Endothelial cell of umbilical vein (primary cell): ENCODE measurements at regions not wholly inside any gene's neighbourhood (a gene's known extent, or its start where the extent isn't known, plus 50 kb on each side); places are given as distances from the start of the nearest gene placed in this dataset.

Source experiments
- BruUV-seq: library from RNA; stranded (reverse); fragments of 400-500 nt; replicated peaks from 2 replicates; lab custom pipeline; 2021; lab: Mats Ljungman, UMichigan
- CTCF ChIA-PET: fragments of 300-600, 350-600 bp; sonication (Branson Sonifier 250); formaldehyde crosslinking; loops from one replicate; lab custom pipeline; 2021; ENCODE audit warnings: antibody characterized with exemption, inconsistent platforms; lab: Charles Lee
- POLR2A ChIA-PET: fragments of 300-600, 350-600 bp; sonication (Branson Sonifier 250); formaldehyde crosslinking; loops from one replicate; lab custom pipeline; 2021; ENCODE audit warnings: antibody characterized with exemption, inconsistent platforms; lab: Charles Lee
- DNase-seq: peaks from one replicate; pipeline ENCODE4 v3.0.0-alpha.2; 2011; ENCODE audit warnings: low read depth, low spot score
- FAIRE-seq: peaks from 2 replicates; lab custom pipeline; 2011; peaks lifted over from hg19 to GRCh38; lab: Jason Lieb, UNC
- H2AFZ ChIP-seq: 2 replicates; pipeline ENCODE4 v1.6.0; 2012; ENCODE audit warnings: low read depth, low read length, control low read depth, inconsistent platforms
- H3K27ac ChIP-seq: 2 replicates; pipeline ENCODE4 v1.5.1; 2011; ENCODE audit warnings: low read depth, mild to moderate bottlenecking, control low read depth, low read length, moderate library complexity; ENCODE audit not compliant: insufficient read depth
- H3K27me3 ChIP-seq, 2 experiments: 2 replicates each; pipeline versions ENCODE4 v1.6.0 to v1.6.1; 2011; ENCODE audit warnings: low read length in 2 of 2, mixed read lengths in 1 of 2; ENCODE audit not compliant: control insufficient read depth in 2 of 2, insufficient read depth in 2 of 2
- H3K36me3 ChIP-seq, 2 experiments: 2 replicates in 1 of 2; 3 replicates in 1 of 2; pipeline ENCODE4 v1.5.1; 2011; ENCODE audit warnings: low read length in 2 of 2, mild to moderate bottlenecking in 1 of 2, moderate library complexity in 1 of 2; ENCODE audit not compliant: control insufficient read depth in 2 of 2, insufficient read depth in 2 of 2; ENCODE audit errors: extremely low read depth in 1 of 2
- H3K4me1 ChIP-seq: 3 replicates; pipeline ENCODE4 v1.5.1; 2011; ENCODE audit warnings: mild to moderate bottlenecking, low read length; ENCODE audit not compliant: control insufficient read depth, insufficient read depth; ENCODE audit errors: extremely low read depth
- H3K4me2 ChIP-seq: 2 replicates; pipeline ENCODE4 v1.6.1; 2011; ENCODE audit warnings: low read length, control low read depth, mixed read lengths; ENCODE audit not compliant: insufficient read depth
- H3K4me3 ChIP-seq, 3 experiments: fragments of 200-600 bp in 1 of 3; sonication (generic), shearing (Covaris generic) in 1 of 3; replicated peaks in 1 of 3; 2 replicates each; pipeline ENCODE4 v1.5.1; 2011 to 2016; ENCODE audit warnings: control low read depth in 3 of 3, low read length in 3 of 3, mild to moderate bottlenecking in 2 of 3, inconsistent platforms in 1 of 3, low read depth in 1 of 3, moderate library complexity in 1 of 3; ENCODE audit not compliant: insufficient read depth in 1 of 3
- H3K79me2 ChIP-seq: 2 replicates; pipeline ENCODE4 v1.6.0; 2012; ENCODE audit warnings: low read length, inconsistent platforms; ENCODE audit not compliant: control insufficient read depth, insufficient read depth
- H3K9ac ChIP-seq: replicated peaks from 2 replicates; pipeline ENCODE3; 2011; ENCODE audit warnings: low read length, control low read depth; ENCODE audit not compliant: insufficient read depth; ENCODE audit errors: extremely low read depth
- H3K9me1 ChIP-seq: replicated peaks from 3 replicates; pipeline ENCODE4 v1.6.0; 2011; ENCODE audit warnings: mild to moderate bottlenecking, low read length; ENCODE audit not compliant: control insufficient read depth, insufficient read depth; ENCODE audit errors: extremely low read depth
- H3K9me3 ChIP-seq: replicated peaks from 2 replicates; pipeline ENCODE4 v1.5.1; 2012; ENCODE audit warnings: low read length, inconsistent platforms; ENCODE audit not compliant: control insufficient read depth, insufficient read depth
- H4K20me1 ChIP-seq: replicated peaks from 2 replicates; pipeline ENCODE3; 2011; ENCODE audit warnings: mild to moderate bottlenecking, low read length; ENCODE audit not compliant: control insufficient read depth, insufficient read depth; ENCODE audit errors: extremely low read depth
- EZH2 ChIP-seq: IDR thresholded peaks from 2 replicates; pipeline ENCODE4 v1.6.1; 2012; ENCODE audit warnings: borderline replicate concordance, low read depth, mild to moderate bottlenecking, moderate library complexity, low read length, inconsistent platforms; ENCODE audit not compliant: severe bottlenecking
- FOS ChIP-seq: IDR thresholded peaks from 2 replicates; pipeline ENCODE4 v1.6.1; 2011; ENCODE audit warnings: mild to moderate bottlenecking, low read length, moderate library complexity, borderline replicate concordance; ENCODE audit not compliant: insufficient read depth
- MYC ChIP-seq: IDR thresholded peaks from one replicate; pipeline ENCODE4 v1.6.1; 2011; ENCODE audit warnings: mild to moderate bottlenecking, low read depth, low read length
- dilution Hi-C: fragments of 300-500 bp; cut with MboI; formaldehyde crosslinking; loops from one replicate; pipeline ENCODE4 v1.15.0; 2019; ENCODE audit warnings: low sequenced_read_pairs; ENCODE audit not compliant: extremely low pct_ligation_motif_present
- intact Hi-C: fragments of 100-400 bp; cut with micrococcal nuclease; formaldehyde crosslinking; loops from one replicate; pipeline ENCODE4 v1.10.0; 2022

DNA sequence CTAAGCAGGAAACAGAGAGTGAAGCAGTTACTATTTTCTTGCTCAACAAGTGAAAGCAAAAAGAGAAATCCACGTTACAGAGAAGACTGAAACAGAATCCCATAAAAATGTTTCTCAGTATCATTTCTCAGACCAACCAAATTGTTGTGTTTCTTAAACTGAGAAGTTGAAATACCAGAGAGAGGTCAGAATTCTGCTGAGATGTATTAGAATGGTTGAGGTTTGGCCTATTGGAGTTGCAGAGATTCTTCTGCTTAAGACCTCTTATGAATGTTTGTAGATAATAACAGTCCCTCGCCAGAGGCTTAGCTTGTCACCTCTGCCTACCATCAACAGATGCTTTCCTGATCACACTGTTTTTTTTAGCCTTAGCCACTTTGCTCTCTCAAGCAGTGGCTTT, 481.4 kb downstream of the TRIML1 start:
- Histone ChIP-seq H3K9ac (no peak overlapping the region), H3K36me3 (no peaks in the 10 kb centered on the region), H3K4me1 (no peaks in the 10 kb centered on the region), H3K27me3 (no peaks in the 10 kb centered on the region), H3K9me1 (no peaks in the 10 kb centered on the region), H4K20me1 (no peaks in the 10 kb centered on the region), H3K27ac (no peak overlapping the region), H3K4me2 (no peak overlapping the region), H2AFZ (no peak overlapping the region), H3K4me3 (no peak overlapping the region), H3K9me3 (peaks cover 3% of the 10 kb centered on the region), H3K79me2 (no peaks in the 10 kb centered on the region)
- BruUV-seq = no TSS peak
- no peak for DNase-seq
- dilution Hi-C loops (no loop called here), intact Hi-C loops (no loop called here)
- CTCF ChIA-PET = no interaction called here
- POLR2A ChIA-PET = no interaction called here
- no peak for FAIRE-seq
- TF ChIP-seq MYC = no peak
- TF ChIP-seq EZH2 = no peak

DNA sequence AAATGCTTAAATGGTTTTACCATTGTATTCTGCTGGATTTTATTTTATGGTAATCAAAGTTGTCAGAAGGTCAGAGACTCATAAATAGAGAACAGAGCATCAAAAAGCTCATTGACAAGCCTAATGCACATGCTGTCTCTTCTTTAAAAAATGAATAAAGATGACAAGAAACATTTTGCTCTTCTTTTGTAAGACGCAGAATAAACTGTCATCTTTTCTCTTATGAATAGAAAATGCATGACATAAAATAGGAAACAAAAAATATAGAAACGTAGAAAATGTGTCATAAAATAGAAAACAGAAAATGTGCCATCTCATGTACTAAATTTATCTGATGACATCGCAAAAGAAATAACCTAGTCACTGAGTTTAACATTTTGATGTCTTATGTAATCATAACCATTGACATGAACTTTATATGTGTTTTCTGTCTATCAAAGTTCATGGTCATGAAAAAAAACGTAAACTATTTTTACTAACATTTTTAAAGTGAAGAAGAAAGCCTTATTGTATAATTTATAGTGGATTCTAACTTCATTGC, 484.1 kb downstream of the TRIML1 start:
- FAIRE-seq (no peak), DNase-seq (no peak)
- H3K4me1 ChIP-seq = no peaks in the 10 kb centered on the region
- intact Hi-C loops (no loop called here), dilution Hi-C loops (no loop called here)
- H3K79me2 ChIP-seq = no peaks in the 10 kb centered on the region
- H3K9ac ChIP-seq = no peak overlapping the region
- H3K4me3 ChIP-seq = no peak overlapping the region
- TF ChIP-seq FOS = no peak
- no peak overlapping the region for H2AFZ ChIP-seq
- ChIA-PET POLR2A (no interaction called here), CTCF (no interaction called here)
- no peaks in the 10 kb centered on the region for H3K9me3 ChIP-seq
- no peaks in the 10 kb centered on the region for H4K20me1 ChIP-seq
- no TSS peak for BruUV-seq
- no peak overlapping the region for H3K4me2 ChIP-seq
- H3K9me1 ChIP-seq = no peaks in the 10 kb centered on the region
- H3K27ac ChIP-seq = no peak overlapping the region
- H3K27me3 ChIP-seq = no peaks in the 10 kb centered on the region
- no peaks in the 10 kb centered on the region for H3K36me3 ChIP-seq
